IPS-11a (cell line): ENCODE measurements at regions not wholly inside any gene's neighbourhood (a gene's known extent, or its start where the extent isn't known, plus 50 kb on each side); places are given as distances from the start of the nearest gene placed in this dataset.

Experiments
- H3K4me3 ChIP-seq: one replicate; pipeline ENCODE4 v1.5.1; 2013; ENCODE audit warnings: low read depth, low read length, control low read depth

DNA sequence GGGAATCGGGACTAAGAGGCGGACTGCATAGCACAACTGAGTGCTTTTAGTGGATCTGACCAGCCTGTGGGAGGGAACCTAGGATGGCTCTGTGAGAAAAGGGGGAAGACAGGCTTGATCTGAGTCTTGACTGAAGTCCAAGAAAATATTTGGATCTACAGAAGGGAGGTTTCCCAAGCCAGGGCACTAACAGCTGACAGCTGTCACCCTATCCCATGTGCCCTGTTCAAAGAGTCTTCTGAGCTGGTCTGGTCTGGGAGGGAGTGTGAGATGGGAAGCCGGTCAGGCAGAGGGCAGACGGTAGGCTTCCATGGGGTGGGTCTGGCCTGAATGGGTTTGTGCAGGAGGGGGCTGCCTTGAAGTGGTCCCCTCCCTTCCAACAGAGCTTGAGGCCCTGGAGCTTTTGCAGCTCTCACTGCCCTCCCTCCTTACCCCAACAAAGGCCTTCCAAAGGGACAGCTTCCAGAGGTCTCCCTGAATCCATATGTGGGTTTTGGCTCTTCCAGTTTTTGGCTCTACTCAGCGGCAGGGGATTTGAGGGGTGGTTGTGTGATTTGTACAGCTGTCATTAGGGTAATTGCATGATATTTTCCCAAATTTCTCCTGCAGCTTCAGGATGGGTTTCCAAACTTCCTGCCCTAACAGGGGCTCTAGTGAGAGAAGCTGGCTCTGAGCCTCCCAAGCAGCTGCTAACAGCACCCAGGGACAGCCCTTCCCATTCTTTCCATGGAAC lies 643.7 kb downstream of the BCOR start:
- H3K4me3 ChIP-seq, result no peak overlapping the region

DNA sequence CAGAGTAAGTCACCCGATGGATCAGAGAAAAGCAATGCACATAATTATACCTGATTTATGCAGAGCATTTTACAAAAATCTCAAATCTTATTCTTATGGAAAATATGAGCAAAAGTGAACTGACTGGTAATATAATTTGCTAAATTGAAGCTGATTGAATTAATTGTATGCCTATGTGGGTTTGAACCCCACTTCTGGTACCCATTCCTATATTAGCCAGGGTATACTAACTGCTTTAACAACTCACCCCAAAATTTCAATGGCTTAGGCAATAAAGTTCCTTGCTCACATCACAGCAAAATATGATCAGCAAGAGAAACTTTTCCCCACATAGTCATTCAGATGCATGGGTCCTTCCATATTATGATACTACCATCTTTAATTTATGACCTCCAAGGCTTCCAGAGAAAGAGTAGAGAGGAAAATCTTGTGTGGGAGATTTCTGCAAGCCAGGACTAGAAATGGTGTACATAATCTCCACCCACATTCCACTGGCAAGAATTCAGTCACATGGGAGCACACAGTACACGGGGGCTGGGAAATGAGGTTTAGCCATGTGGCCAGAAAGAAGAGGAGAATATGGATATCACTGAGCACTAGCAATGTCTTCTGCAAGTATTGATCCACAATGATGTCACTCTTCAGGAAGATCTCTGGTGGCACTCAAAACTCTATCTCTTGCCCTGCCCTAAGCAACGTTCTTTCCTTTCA lies 640.7 kb downstream of the BCOR start:
- H3K4me3 ChIP-seq, result no peak overlapping the region

DNA sequence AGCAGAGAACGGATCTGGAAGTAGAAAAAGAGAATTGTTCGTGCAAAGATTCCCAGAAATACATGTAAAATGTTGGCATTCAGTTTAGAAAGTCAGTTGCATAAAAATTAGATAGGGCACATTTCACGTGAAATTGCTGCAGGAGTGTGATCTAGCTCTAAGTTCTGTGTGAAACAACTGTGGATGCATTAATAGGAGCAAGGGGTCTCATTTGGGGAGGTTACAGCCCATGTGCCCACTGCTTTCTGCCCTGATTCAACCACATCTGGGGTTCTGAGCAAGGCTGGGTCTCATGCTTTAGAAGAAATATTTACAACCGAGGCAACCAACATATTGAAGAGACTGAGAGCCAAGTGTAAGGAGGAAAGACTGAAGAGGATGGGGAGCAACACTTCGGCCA lies 639.0 kb downstream of the BCOR start:
- no peak overlapping the region for H3K4me3 ChIP-seq

DNA sequence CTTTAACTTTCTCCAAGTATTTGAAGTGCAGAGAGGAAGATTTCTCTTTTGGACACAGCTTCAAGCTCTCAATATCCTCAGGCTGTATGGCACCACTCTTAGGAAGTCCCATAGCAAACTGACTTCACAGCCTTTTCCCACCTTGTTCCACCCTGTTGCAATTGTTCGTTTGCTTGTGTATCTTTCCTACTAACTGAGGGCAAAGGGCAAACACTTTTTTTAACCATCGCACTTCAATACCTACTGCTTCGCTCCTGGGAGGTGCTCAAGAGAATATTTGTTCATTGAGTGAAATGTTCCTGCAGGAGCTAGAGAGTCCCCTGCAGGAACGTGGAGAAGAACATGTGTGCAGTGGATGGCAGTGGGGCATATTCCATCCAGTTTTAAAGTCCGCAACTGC lies 638.6 kb downstream of the BCOR start:
- H3K4me3 ChIP-seq, result no peak overlapping the region

DNA sequence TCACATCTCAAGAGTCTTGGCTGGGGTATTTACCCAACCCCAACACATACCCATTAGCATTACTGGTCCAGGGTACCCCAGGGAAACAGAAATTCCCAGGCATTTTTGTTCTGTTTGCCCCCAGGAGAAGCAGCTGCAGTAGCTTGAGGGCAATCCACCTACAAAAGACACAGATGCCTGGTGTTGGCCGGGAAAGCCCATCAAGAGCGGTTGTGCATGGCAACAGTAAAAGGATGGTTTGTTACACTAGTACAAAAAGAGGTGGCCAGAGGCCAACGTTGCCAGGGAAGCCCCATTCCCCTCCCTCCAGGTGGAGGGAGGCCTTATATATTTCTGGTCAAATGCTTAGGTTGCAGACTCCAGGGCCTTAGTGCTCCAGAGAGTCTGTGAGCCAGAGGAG lies 637.8 kb downstream of the BCOR start:
- no peak overlapping the region for H3K4me3 ChIP-seq

DNA sequence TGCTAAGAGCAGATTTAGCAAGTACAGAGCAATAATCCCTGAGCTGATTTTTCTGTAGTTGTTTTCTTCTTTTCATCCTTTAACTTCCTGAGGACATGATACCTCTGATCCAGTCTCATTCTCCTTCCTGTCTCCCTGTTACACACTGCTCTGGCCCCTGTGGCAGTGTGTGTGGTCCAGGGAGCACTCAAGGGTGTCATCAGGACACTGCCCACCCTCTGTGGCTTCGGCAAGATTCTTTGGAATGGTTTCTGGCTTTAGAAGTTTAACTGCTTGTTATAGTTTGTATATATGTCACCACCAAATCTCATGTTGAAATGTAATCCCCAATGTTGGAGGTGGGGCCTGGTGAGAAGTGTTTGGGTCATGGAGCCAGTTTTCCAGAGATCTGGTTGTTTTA lies 637.3 kb downstream of the BCOR start:
- H3K4me3 ChIP-seq, result no peak overlapping the region

DNA sequence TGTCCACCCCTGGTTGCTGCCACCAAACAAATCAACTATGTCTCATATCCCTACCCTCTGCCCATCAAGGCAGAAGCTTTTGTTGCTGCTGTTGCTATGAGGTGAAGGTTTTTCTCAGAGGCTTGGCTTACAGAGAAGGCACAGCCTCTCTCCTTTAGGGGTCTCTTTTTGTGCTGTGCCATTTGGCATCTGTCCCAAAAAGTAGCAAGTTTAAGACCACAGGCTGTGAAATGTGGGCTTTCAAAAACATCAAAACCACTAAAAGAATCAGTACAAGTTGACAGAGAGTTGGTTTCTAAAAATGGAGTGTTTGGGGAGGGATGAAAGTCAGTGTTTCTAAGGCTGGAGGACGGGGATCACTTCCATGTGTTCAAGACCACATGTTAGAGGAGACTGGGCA lies 634.9 kb downstream of the BCOR start:
- H3K4me3 ChIP-seq, result no peak overlapping the region

DNA sequence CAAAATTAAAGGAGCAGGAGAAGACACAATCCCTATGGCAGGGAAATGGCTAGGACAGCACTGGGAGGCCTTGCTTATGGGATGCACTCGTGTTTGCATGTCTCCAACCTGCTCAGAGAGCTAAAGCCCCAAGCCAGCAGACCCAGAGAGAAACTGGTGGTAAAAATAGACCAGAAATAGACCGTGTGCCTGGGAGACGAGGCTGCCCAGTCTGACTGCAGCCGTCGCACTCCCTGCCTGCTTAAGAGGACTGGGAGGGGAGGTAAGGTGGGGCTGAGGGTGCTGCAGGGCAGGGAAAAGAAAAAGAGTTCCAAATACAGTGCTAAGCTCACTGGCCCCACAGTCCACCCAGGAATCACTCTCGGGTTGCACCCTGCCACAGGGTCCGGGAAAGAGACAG lies 633.5 kb downstream of the BCOR start:
- no peak overlapping the region for H3K4me3 ChIP-seq

DNA sequence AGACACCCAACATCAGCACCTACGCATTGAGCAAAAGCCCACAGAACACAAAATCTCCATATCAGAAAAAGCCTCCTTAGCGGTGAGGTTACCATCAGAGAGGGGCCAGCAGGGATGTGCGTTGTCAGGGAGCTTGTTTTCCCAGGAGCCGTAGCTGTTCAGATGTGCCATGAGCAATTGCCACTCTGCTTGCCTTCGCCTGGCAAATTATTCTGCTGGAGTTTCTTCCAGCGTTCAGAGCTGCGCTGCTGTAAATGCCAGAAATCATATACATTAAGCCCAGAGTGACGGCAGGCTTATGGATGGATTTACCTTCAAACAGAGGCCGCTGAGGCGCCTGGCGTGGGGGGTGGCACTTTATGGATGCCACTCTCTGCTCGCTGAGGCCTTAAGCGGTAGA lies 632.3 kb downstream of the BCOR start:
- H3K4me3 ChIP-seq, result no peak overlapping the region

DNA sequence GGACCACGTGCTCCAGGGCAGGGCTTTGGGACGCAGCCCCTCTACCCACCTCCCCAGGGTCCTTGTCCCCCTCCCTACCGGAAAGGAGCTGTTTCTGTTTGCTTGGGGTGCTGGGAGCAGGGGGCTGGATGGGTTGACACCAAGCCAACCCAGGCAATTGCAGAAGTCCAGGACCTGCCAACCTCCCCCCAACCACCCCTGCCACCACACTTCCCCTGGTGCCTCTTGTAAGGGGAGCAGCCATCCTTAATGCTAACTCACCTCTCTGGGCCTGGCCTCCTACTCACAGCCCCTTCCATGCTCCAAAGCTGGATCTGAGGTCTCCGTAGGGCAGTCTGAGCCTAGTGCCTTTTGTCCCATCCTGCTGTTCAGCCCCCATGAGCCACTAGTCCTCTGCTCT lies 631.9 kb downstream of the BCOR start:
- no peak overlapping the region for H3K4me3 ChIP-seq

DNA sequence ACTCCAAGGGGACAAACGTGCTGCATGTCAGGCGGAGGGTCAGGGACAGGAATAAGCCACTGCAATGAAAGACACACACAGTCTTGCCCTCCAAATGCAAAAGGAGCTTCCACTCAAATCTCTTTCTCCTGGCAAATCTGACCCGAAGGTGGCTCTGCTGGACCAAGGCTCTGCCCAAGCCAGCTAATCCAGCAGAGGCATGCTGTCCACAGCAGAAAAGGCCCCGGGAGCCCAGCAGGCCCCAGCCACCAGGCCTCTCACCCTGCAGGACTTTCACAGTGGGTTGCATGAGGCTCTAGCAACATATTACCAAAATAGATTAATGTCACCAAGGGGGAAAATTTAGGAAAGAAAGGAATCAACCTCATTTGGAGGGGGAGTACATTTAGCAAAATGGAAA lies 628.6 kb downstream of the BCOR start:
- H3K4me3 ChIP-seq, result no peak overlapping the region

DNA sequence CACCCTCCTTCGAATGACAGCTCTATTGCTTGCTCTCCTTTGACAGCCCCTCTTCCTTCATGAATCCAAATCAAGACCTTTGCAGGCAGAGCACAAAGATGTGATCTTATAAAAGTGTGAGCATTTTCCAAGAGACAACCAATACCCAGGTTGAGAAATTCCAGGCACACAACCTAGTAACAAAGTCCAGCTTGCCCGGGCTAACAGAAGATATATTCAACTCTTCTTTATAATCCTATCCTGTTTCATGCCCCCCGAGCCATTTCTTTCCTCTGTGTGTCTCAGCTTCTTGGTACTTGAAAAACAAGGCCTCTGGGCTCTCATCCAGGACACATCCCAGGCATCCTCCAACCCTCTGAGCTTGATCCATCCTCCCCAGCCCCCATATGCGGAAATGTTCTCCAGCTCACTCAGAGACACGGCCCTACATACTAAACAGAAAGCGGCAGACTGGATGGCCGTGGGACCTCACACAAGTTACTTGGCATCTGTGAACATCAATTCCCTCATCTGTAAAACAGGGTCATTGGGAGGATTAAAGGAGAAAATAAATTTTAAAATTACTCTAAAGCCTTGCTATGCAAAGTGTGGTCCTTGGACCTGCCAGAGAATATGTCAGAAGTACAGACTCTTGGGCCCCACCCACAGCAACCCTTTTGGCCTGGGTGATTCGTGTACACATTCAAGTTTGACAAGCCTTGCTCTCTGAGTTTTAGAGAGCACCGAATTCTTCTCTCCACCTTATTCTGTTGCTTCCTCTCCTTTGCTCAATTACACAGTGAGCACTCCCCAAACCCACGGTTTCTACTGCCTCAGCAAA lies 627.0 kb downstream of the BCOR start:
- no peak overlapping the region for H3K4me3 ChIP-seq

DNA sequence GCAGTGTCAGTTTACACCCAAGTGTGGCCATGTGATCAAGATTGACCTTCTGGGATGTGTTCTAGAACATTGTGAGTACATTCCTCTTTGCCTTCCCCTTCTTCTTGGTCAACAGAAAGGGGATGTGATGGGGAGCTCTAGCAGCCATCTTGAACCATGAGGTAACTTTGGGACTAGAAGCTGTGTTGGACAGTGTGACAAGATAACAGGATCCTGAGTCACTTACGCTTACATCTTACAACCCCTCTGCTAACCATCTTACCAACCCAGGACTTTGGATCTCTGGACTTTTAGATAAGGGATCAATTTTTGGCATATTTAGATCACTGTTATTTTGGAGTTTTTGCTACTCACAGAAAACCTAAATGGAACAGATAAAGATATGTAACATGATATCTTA lies 625.6 kb downstream of the BCOR start:
- H3K4me3 ChIP-seq, result no peak overlapping the region

DNA sequence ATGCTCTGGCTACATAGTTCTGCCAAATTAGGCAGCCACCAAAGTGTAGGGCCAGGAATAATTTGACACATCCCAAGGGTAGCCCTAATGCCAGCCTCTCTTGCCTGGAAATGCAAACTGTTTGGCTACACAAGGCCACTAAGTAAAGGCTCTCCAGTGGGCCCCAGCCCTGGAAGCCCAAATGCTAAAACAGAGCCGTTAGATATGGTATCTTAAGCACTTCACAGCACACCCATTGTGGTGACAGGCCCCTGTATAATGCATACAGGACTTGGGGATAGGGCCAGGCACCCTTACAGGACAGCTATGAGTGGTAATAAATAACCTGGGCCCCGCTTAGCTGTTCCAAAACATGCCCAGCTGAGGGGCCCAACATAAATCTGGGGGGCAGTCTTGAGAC lies 623.9 kb downstream of the BCOR start:
- no peak overlapping the region for H3K4me3 ChIP-seq

DNA sequence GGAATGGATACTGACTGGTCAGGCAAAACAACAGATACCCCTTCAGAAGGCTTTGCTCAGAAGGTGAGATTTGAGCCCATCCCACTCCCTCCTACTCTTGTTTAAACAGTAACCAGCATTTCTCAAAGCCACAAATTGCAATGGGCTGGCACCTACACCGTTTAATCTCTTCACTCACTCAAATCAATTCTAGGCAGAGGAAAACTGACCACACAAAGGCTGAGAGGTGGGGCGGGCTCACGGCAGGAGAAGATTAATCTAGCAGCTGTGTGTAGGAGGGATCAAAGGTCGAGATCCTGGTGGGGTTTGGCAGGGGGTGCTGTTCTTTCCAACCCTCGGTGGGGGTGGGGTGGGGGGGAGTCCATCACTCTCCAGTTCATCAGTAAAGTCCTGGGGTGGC lies 622.4 kb downstream of the BCOR start:
- H3K4me3 ChIP-seq, result no peak overlapping the region

DNA sequence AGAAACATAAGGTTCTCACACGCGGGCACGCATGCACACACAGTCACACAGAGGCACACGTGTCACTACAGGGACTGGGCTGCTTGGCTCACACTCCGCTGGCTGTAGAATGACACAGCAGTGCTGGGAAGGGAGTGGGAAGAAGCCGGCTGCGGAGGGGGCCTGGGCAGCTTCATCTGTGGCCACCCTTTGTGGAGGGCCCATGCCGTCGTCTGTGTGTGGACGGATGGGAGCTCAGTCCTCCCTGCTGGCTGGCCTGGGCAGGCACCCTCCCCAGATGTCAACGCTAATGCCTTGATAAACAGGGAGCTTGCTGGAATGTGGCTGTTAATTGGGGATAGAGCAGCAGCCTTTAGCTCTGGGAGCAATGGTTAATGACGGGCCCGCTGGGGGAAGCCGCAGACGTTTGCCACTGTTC lies 621.1 kb downstream of the BCOR start:
- H3K4me3 ChIP-seq, result no peak overlapping the region

DNA sequence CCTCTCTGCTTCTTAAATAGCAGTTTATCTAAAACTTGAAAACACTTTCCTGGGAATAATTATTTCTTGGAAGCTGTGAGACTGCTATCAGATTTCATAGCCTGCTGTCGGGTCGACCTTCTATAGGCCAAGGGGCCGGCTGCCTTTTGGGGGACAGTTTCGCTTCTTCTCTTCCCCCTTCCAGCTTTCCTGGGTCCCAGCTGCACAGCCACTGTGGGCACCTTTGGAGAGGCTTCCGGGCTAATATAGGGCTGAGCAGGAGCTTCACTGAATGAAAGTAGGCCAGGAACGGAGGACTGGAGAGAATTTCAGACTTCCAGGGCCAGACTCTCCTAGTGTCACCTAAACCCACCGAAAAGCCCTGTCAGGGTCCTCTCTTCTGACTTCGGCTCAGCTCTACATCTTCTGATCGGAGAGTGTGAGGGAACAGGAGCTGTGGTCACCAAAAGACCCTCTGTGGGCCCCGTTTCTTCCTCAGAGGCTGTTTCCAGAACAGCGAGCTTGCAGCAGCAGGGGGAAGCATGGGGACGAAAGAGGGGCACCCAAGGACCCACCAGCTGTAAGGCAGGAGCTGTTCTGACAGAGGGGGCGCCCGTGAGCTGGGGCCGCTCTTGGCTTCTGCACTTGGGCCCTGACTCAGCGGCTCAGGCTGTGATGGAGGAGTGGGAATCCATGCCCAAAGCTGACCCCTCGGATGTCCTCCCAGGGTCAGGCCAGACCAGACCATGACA lies 620.6 kb downstream of the BCOR start:
- H3K4me3 ChIP-seq, result no peak overlapping the region

DNA sequence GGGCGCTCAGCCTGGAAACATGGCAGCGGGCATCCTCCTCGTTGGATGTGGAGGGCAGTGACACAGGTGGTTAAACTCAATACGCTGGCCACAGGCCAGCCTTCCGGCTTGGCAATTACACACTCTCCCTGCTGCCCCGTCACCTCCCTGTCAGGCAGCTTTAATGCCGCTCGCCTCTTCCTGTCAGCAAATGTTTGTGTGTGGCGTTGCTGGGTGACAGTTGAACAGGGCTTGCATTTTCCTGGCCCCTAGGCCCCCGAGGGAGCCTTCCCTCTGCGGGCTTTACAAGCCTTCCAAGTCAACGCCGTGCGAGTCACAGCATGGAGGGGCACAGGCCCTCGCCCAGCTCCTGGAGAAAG lies 620.0 kb downstream of the BCOR start:
- no peak overlapping the region for H3K4me3 ChIP-seq

DNA sequence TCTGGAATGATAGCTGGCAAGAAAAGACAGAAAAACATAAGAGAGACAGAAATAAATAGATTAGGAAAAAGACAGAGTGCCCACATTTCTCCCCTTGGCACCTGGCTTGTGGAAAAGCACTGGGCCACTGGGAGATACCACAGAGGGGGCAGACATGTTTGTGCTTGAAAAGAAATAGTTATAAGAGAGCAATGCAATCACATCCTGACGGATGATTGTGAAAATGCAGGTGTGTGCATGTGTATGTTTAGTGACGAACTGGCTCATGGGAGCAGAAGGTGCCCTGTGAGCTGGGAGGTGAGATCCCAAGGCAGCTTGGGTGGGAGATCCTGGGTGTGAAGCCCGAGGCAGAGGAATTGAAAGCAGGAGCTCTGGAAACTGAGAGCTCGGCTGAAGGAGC lies 617.9 kb downstream of the BCOR start:
- no peak overlapping the region for H3K4me3 ChIP-seq

DNA sequence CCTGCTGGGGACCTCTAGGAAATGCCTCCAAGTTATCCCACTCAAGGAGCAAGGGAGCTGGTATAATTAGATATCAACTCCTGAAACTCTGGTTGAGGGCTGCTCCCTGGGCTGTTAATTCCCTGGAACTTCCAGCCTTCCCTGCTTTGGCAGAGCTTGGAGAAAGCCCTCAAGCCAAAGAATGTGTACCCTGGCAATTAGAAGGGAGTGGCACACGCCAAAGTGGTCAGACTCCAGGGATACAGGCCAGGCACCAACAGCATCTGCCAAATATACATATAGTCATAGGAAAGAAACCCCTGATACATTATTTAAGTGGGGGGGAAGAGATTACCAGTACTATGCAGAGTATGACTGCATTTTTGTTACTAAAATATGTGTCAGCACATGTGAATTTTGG lies 616.8 kb downstream of the BCOR start:
- H3K4me3 ChIP-seq, result no peak overlapping the region

DNA sequence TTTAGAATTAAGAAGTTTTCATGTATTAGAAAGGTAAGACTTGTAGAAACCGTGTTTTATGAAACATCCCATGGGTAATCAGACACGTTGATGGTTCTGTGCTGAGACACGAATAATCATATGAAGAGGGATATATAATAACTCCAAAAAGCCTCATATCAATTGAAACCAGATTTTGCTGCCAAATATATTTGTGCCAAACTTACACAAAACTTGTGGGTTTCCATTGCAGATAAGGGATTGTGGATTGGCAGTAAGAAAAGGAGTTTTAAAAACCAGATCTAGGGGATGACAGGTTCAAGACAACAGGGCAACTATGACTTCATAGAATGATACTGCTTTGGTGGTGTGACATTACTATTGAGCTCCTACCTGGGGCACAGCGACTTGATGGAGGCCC lies 616.1 kb downstream of the BCOR start:
- H3K4me3 ChIP-seq, result no peak overlapping the region
